ENCODE measurements at regions not wholly inside any gene's neighbourhood (a gene's known extent, or its start where the extent isn't known, plus 50 kb on each side); places are given as distances from the start of the nearest gene placed in this dataset.
A peak's percentile ranks its signal among the peaks of the same experiment; 100 is the strongest.

- peak; percentile 50 for DNase-seq (ENCODE audit: low spot score)
Measured at GRCh38 chr2:118186110-118186857, 98.0 kb downstream of the INSIG2 start.

GRCh38 chr2:118185210-118186109 is 97.2 kb downstream of the INSIG2 start:
- DNase-seq (ENCODE audit: low spot score): peak; percentile 22

GRCh38 chr2:118183381-118183780 is 95.1 kb downstream of the INSIG2 start:
- no peak for DNase-seq (ENCODE audit: low spot score)

GRCh38 chr2:118179445-118179844 is 91.2 kb downstream of the INSIG2 start:
- DNase-seq (ENCODE audit: low spot score): no peak

- no peak for DNase-seq (ENCODE audit: low spot score)
Measured at GRCh38 chr2:118177884-118178283, 89.6 kb downstream of the INSIG2 start.

- no peak for DNase-seq (ENCODE audit: low spot score)
Measured at GRCh38 chr2:118177318-118177717, 89.0 kb downstream of the INSIG2 start.

GRCh38 chr2:118176601-118177000 is 88.3 kb downstream of the INSIG2 start:
- no peak for DNase-seq (ENCODE audit: low spot score)

- no peak for DNase-seq (ENCODE audit: low spot score)
Measured at GRCh38 chr2:118171546-118171945, 83.3 kb downstream of the INSIG2 start.

GRCh38 chr2:118169359-118170005 is 81.2 kb downstream of the INSIG2 start:
- DNase-seq (ENCODE audit: low spot score): no peak

- no peak for DNase-seq (ENCODE audit: low spot score)
Measured at GRCh38 chr2:118168615-118169014, 80.3 kb downstream of the INSIG2 start.

- no peak for DNase-seq (ENCODE audit: low spot score)
Measured at GRCh38 chr2:118167026-118167425, 78.8 kb downstream of the INSIG2 start.

GRCh38 chr2:118166242-118166641 is 78.0 kb downstream of the INSIG2 start:
- no peak for DNase-seq (ENCODE audit: low spot score)

- no peak for DNase-seq (ENCODE audit: low spot score)
Measured at GRCh38 chr2:118165595-118165994, 77.3 kb downstream of the INSIG2 start.

Data from COLO829 (cell line).